ENCODE measurements at regions not wholly inside any gene's neighbourhood (a gene's known extent, or its start where the extent isn't known, plus 50 kb on each side); places are given as distances from the start of the nearest gene placed in this dataset.

- no peaks in the 10 kb centered on the region for H3K9me3 ChIP-seq (ENCODE audit: control insufficient read depth in 2 of 2, low read length in 2 of 2)
- no peak overlapping the region for H3K4me3 ChIP-seq (ENCODE audit: low read length in 2 of 2)
- no peaks in the 10 kb centered on the region for H3K36me3 ChIP-seq (ENCODE audit: control insufficient read depth in 2 of 2, insufficient read depth in 2 of 2, low read length in 2 of 2)
- no peaks in the 10 kb centered on the region for H3K27me3 ChIP-seq (ENCODE audit: control insufficient read depth in 2 of 2, insufficient read depth in 2 of 2, low read length in 2 of 2)
- no peak overlapping the region for H3K27ac ChIP-seq (ENCODE audit: low read depth in 2 of 2, low read length in 2 of 2)
- H3K4me1 ChIP-seq (ENCODE audit: control insufficient read depth in 2 of 2, insufficient read depth in 2 of 2, low read length in 2 of 2): no peaks in the 10 kb centered on the region
- no peak overlapping the region for H3K9ac ChIP-seq (ENCODE audit: low read depth in 1 of 2, low read length in 2 of 2)
Observed at GRCh38 chr6:101001607-101002006, 120.5 kb upstream of the ASCC3 start.

GRCh38 chr6:101003075-101003474 lies 121.9 kb upstream of the ASCC3 start:
- no peak overlapping the region for H3K9ac ChIP-seq (ENCODE audit: low read depth in 1 of 2, low read length in 2 of 2)
- no peak overlapping the region for H3K27ac ChIP-seq (ENCODE audit: low read depth in 2 of 2, low read length in 2 of 2)
- H3K36me3 ChIP-seq (ENCODE audit: control insufficient read depth in 2 of 2, insufficient read depth in 2 of 2, low read length in 2 of 2): no peaks in the 10 kb centered on the region
- H3K27me3 ChIP-seq (ENCODE audit: control insufficient read depth in 2 of 2, insufficient read depth in 2 of 2, low read length in 2 of 2): no peaks in the 10 kb centered on the region
- no peak overlapping the region for H3K4me3 ChIP-seq (ENCODE audit: low read length in 2 of 2)
- H3K4me1 ChIP-seq (ENCODE audit: control insufficient read depth in 2 of 2, insufficient read depth in 2 of 2, low read length in 2 of 2): no peaks in the 10 kb centered on the region
- no peaks in the 10 kb centered on the region for H3K9me3 ChIP-seq (ENCODE audit: control insufficient read depth in 2 of 2, low read length in 2 of 2)

- Histone ChIP-seq H3K4me3 (ENCODE audit: low read length in 2 of 2) (no peak overlapping the region), H3K9me3 (ENCODE audit: control insufficient read depth in 2 of 2, low read length in 2 of 2) (no peaks in the 10 kb centered on the region)
Observed at GRCh38 chr6:101011186-101011585, 130.1 kb upstream of the ASCC3 start.

DNA sequence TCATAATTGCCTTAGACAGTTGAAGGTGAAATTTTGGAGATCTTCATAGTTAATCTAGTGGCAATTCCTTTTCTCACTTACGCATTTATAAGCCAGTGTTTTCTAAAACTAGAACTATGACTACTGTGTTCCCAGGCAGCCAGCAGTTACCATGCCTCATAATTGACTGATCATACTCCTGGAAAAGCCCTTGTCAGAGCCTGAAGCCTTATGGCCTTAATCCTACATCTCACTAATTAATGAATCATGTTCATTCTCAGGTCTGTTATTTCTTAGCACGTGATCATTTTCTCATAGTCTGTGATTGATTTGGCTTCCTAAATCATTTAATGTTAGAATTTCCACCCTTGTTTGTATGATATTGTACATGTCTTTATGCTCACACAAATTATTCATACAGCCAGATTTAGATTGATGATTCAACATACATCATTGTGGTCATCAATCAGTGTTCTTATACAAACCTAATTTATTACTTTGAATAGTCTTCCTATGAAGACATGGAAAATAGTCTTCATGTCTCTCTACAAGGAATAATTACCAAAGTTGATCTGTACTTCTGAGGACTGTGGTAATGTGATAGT lies 132.6 kb upstream of the ASCC3 start:
- no peaks in the 10 kb centered on the region for H3K4me1 ChIP-seq (ENCODE audit: control insufficient read depth in 2 of 2, insufficient read depth in 2 of 2, low read length in 2 of 2)
- H3K9ac ChIP-seq (ENCODE audit: low read depth in 1 of 2, low read length in 2 of 2): no peak overlapping the region
- no peak overlapping the region for H3K4me3 ChIP-seq (ENCODE audit: low read length in 2 of 2)
- H3K36me3 ChIP-seq (ENCODE audit: control insufficient read depth in 2 of 2, insufficient read depth in 2 of 2, low read length in 2 of 2): no peaks in the 10 kb centered on the region
- no peak overlapping the region for H3K27ac ChIP-seq (ENCODE audit: low read depth in 2 of 2, low read length in 2 of 2)
- H3K27me3 ChIP-seq (ENCODE audit: control insufficient read depth in 2 of 2, insufficient read depth in 2 of 2, low read length in 2 of 2): no peaks in the 10 kb centered on the region
- no peaks in the 10 kb centered on the region for H3K9me3 ChIP-seq (ENCODE audit: control insufficient read depth in 2 of 2, low read length in 2 of 2)

More at GRCh38 chr6:101011186-101011585, 130.1 kb upstream of the ASCC3 start:
- H3K27me3 ChIP-seq (ENCODE audit: control insufficient read depth in 2 of 2, insufficient read depth in 2 of 2, low read length in 2 of 2): no peaks in the 10 kb centered on the region
- no peak overlapping the region for H3K9ac ChIP-seq (ENCODE audit: low read depth in 1 of 2, low read length in 2 of 2)
- no peaks in the 10 kb centered on the region for H3K4me1 ChIP-seq (ENCODE audit: control insufficient read depth in 2 of 2, insufficient read depth in 2 of 2, low read length in 2 of 2)
- H3K36me3 ChIP-seq (ENCODE audit: control insufficient read depth in 2 of 2, insufficient read depth in 2 of 2, low read length in 2 of 2): no peaks in the 10 kb centered on the region
- no peak overlapping the region for H3K27ac ChIP-seq (ENCODE audit: low read depth in 2 of 2, low read length in 2 of 2)

DNA sequence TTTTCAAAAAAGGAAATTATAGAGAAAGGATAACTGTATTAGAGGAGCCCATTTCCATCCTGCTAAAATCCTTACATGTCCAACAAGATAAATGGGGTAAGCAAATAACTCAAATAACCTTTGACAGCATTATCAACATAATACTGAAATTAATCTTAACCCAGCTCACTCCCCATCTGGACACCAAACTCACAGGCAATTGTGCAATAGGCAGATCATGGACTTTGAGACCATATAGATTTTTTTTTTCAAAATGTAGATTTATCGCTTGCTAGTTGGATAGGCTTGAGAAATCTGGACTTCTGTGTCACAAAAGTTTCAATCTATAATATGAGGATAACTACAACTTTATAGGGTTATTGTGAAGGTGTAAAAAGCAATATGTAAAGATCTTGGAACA lies 134.4 kb upstream of the ASCC3 start:
- H3K27ac ChIP-seq (ENCODE audit: low read depth in 2 of 2, low read length in 2 of 2): no peak overlapping the region
- no peaks in the 10 kb centered on the region for H3K36me3 ChIP-seq (ENCODE audit: control insufficient read depth in 2 of 2, insufficient read depth in 2 of 2, low read length in 2 of 2)
- H3K9ac ChIP-seq (ENCODE audit: low read depth in 1 of 2, low read length in 2 of 2): no peak overlapping the region
- H3K27me3 ChIP-seq (ENCODE audit: control insufficient read depth in 2 of 2, insufficient read depth in 2 of 2, low read length in 2 of 2): no peaks in the 10 kb centered on the region
- H3K4me1 ChIP-seq (ENCODE audit: control insufficient read depth in 2 of 2, insufficient read depth in 2 of 2, low read length in 2 of 2): no peaks in the 10 kb centered on the region
- no peaks in the 10 kb centered on the region for H3K9me3 ChIP-seq (ENCODE audit: control insufficient read depth in 2 of 2, low read length in 2 of 2)
- no peak overlapping the region for H3K4me3 ChIP-seq (ENCODE audit: low read length in 2 of 2)

GRCh38 chr6:101016163-101016562 lies 135.0 kb upstream of the ASCC3 start:
- Histone ChIP-seq H3K36me3 (ENCODE audit: control insufficient read depth in 2 of 2, insufficient read depth in 2 of 2, low read length in 2 of 2) (no peaks in the 10 kb centered on the region), H3K27ac (ENCODE audit: low read depth in 2 of 2, low read length in 2 of 2) (no peak overlapping the region), H3K4me1 (ENCODE audit: control insufficient read depth in 2 of 2, insufficient read depth in 2 of 2, low read length in 2 of 2) (no peaks in the 10 kb centered on the region), H3K9me3 (ENCODE audit: control insufficient read depth in 2 of 2, low read length in 2 of 2) (no peaks in the 10 kb centered on the region), H3K4me3 (ENCODE audit: low read length in 2 of 2) (no peak overlapping the region), H3K9ac (ENCODE audit: low read depth in 1 of 2, low read length in 2 of 2) (no peak overlapping the region), H3K27me3 (ENCODE audit: control insufficient read depth in 2 of 2, insufficient read depth in 2 of 2, low read length in 2 of 2) (no peaks in the 10 kb centered on the region)

DNA sequence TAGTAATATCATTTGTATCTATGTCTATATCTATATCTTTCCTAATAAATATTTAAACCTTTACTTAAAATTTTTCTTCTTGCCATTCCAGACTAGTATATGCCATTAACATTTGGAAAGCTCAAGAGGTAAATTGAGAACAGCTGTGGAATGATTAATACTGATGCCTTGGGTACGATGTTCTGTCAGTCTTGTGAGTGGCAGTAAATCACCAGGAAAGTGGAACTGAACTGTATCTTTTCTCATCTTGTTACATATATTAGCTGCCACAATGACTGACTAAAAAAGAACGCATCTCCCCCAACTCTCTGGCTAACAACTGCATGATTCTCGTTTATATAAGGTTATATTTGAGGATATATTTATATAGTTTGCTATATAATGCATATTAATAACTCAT lies 137.0 kb upstream of the ASCC3 start:
- Histone ChIP-seq H3K4me3 (ENCODE audit: low read length in 2 of 2) (no peak overlapping the region), H3K9ac (ENCODE audit: low read depth in 1 of 2, low read length in 2 of 2) (no peak overlapping the region), H3K9me3 (ENCODE audit: control insufficient read depth in 2 of 2, low read length in 2 of 2) (no peaks in the 10 kb centered on the region), H3K27me3 (ENCODE audit: control insufficient read depth in 2 of 2, insufficient read depth in 2 of 2, low read length in 2 of 2) (no peaks in the 10 kb centered on the region), H3K4me1 (ENCODE audit: control insufficient read depth in 2 of 2, insufficient read depth in 2 of 2, low read length in 2 of 2) (no peaks in the 10 kb centered on the region), H3K36me3 (ENCODE audit: control insufficient read depth in 2 of 2, insufficient read depth in 2 of 2, low read length in 2 of 2) (no peaks in the 10 kb centered on the region), H3K27ac (ENCODE audit: low read depth in 2 of 2, low read length in 2 of 2) (no peak overlapping the region)

DNA sequence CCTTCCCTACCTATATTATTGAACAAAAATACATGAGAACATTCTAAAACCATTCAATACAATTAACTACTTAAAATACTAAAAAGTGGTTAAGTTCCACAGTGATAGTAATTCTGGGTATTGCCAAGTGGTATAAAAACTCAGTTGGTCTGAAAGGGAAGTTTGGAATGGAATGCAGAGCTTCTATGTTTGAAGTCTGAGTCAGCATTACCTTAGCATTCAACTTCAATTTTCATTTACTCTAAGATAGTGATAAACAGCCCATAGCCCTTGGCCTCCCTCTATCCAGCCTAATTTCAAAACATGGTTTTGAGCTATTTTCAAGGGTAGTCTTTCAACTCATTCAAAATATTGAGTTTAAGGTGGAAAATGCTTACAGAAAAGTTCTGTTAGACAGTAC lies 140.4 kb upstream of the ASCC3 start:
- Histone ChIP-seq H3K9me3 (ENCODE audit: control insufficient read depth in 2 of 2, low read length in 2 of 2) (no peaks in the 10 kb centered on the region), H3K36me3 (ENCODE audit: control insufficient read depth in 2 of 2, insufficient read depth in 2 of 2, low read length in 2 of 2) (no peaks in the 10 kb centered on the region), H3K4me1 (ENCODE audit: control insufficient read depth in 2 of 2, insufficient read depth in 2 of 2, low read length in 2 of 2) (no peaks in the 10 kb centered on the region), H3K27me3 (ENCODE audit: control insufficient read depth in 2 of 2, insufficient read depth in 2 of 2, low read length in 2 of 2) (no peaks in the 10 kb centered on the region), H3K27ac (ENCODE audit: low read depth in 2 of 2, low read length in 2 of 2) (no peak overlapping the region), H3K4me3 (ENCODE audit: low read length in 2 of 2) (no peak overlapping the region), H3K9ac (ENCODE audit: low read depth in 1 of 2, low read length in 2 of 2) (no peak overlapping the region)

- Histone ChIP-seq H3K36me3 (ENCODE audit: control insufficient read depth in 2 of 2, insufficient read depth in 2 of 2, low read length in 2 of 2) (no peaks in the 10 kb centered on the region), H3K4me1 (ENCODE audit: control insufficient read depth in 2 of 2, insufficient read depth in 2 of 2, low read length in 2 of 2) (no peaks in the 10 kb centered on the region), H3K9me3 (ENCODE audit: control insufficient read depth in 2 of 2, low read length in 2 of 2) (no peaks in the 10 kb centered on the region), H3K4me3 (ENCODE audit: low read length in 2 of 2) (no peak overlapping the region), H3K27me3 (ENCODE audit: control insufficient read depth in 2 of 2, insufficient read depth in 2 of 2, low read length in 2 of 2) (no peaks in the 10 kb centered on the region), H3K27ac (ENCODE audit: low read depth in 2 of 2, low read length in 2 of 2) (no peak overlapping the region), H3K9ac (ENCODE audit: low read depth in 1 of 2, low read length in 2 of 2) (no peak overlapping the region)
Observed at GRCh38 chr6:101042966-101043365, 161.8 kb upstream of the ASCC3 start.

GRCh38 chr6:101058296-101058695 lies 177.2 kb upstream of the ASCC3 start:
- no peak overlapping the region for H3K27ac ChIP-seq (ENCODE audit: low read depth in 2 of 2, low read length in 2 of 2)
- no peaks in the 10 kb centered on the region for H3K4me1 ChIP-seq (ENCODE audit: control insufficient read depth in 2 of 2, insufficient read depth in 2 of 2, low read length in 2 of 2)
- H3K9me3 ChIP-seq (ENCODE audit: control insufficient read depth in 2 of 2, low read length in 2 of 2): no peaks in the 10 kb centered on the region
- H3K27me3 ChIP-seq (ENCODE audit: control insufficient read depth in 2 of 2, insufficient read depth in 2 of 2, low read length in 2 of 2): no peaks in the 10 kb centered on the region
- H3K9ac ChIP-seq (ENCODE audit: low read depth in 1 of 2, low read length in 2 of 2): no peak overlapping the region
- H3K4me3 ChIP-seq (ENCODE audit: low read length in 2 of 2): no peak overlapping the region
- no peaks in the 10 kb centered on the region for H3K36me3 ChIP-seq (ENCODE audit: control insufficient read depth in 2 of 2, insufficient read depth in 2 of 2, low read length in 2 of 2)

DNA sequence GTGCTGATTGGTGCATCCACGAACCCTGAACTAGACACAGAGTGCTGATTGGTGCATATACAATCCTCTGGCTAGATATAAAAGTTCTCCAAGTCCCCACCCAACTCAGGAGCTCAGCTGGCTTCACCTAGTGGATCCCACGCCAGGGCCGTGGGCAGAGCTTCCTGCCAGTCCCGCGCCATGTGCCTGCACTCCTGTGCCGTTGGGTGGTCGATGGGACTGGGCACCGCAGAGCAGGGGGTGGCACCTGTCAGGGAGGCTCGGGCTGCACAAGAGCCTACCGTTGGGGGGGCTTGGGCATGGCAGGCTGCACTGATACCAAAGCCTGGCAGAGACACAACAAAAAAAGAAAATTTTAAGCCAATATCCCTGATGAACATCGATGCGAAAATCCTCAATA lies 185.4 kb upstream of the ASCC3 start:
- no peaks in the 10 kb centered on the region for H3K27me3 ChIP-seq (ENCODE audit: control insufficient read depth in 2 of 2, insufficient read depth in 2 of 2, low read length in 2 of 2)
- no peak overlapping the region for H3K9ac ChIP-seq (ENCODE audit: low read depth in 1 of 2, low read length in 2 of 2)
- no peaks in the 10 kb centered on the region for H3K36me3 ChIP-seq (ENCODE audit: control insufficient read depth in 2 of 2, insufficient read depth in 2 of 2, low read length in 2 of 2)
- H3K9me3 ChIP-seq (ENCODE audit: control insufficient read depth in 2 of 2, low read length in 2 of 2): no peaks in the 10 kb centered on the region
- no peak overlapping the region for H3K27ac ChIP-seq (ENCODE audit: low read depth in 2 of 2, low read length in 2 of 2)
- no peaks in the 10 kb centered on the region for H3K4me1 ChIP-seq (ENCODE audit: control insufficient read depth in 2 of 2, insufficient read depth in 2 of 2, low read length in 2 of 2)
- H3K4me3 ChIP-seq (ENCODE audit: low read length in 2 of 2): no peak overlapping the region

Data from mucosa of rectum (tissue), 2 donors.